MM.1S (cell line): ENCODE measurements at regions not wholly inside any gene's neighbourhood (a gene's known extent, or its start where the extent isn't known, plus 50 kb on each side); places are given as distances from the start of the nearest gene placed in this dataset.

Source experiments
- DNase-seq: peaks from one replicate; pipeline ENCODE4 v3.0.0-alpha.2; 2015
- H2AFZ ChIP-seq: fragments of 300-600 bp; sonication (generic); 2 replicates; pipeline ENCODE4 v1.6.0; 2016; ENCODE audit warnings: antibody characterized with exemption, low read length
- H3F3A ChIP-seq: fragments of 300-600 bp; sonication (generic); 2 replicates; pipeline ENCODE4 v1.6.1; 2016; ENCODE audit warnings: mild to moderate bottlenecking, antibody characterized with exemption, low read length, moderate library complexity, mixed read lengths; ENCODE audit not compliant: insufficient read depth
- H3K27ac ChIP-seq: fragments of 300-600 bp; sonication (generic); 2 replicates; pipeline ENCODE4 v1.5.1; 2016; ENCODE audit warnings: mild to moderate bottlenecking, low read length
- H3K27me3 ChIP-seq: fragments of 300-600 bp; sonication (generic); replicated peaks from 2 replicates; pipeline ENCODE4 v1.6.0; 2016; ENCODE audit warnings: low read length; ENCODE audit not compliant: insufficient read depth
- H3K36me3 ChIP-seq: fragments of 300-600 bp; sonication (generic); replicated peaks from 2 replicates; pipeline ENCODE4 v1.6.1; 2016; ENCODE audit warnings: mild to moderate bottlenecking, low read length, mixed read lengths; ENCODE audit not compliant: insufficient read depth
- H3K4me1 ChIP-seq: fragments of 300-600 bp; sonication (generic); 2 replicates; pipeline ENCODE4 v1.6.1; 2016; ENCODE audit warnings: low read length, mixed read lengths
- H3K4me2 ChIP-seq: fragments of 300-600 bp; sonication (generic); 2 replicates; pipeline ENCODE4 v1.6.0; 2016; ENCODE audit warnings: low read depth, low read length
- H3K4me3 ChIP-seq: fragments of 300-600 bp; sonication (generic); 2 replicates; pipeline ENCODE4 v1.5.1; 2016; ENCODE audit warnings: low read length, mixed read lengths
- H3K79me2 ChIP-seq: fragments of 300-600 bp; sonication (generic); 2 replicates; pipeline ENCODE4 v1.6.1; 2016; ENCODE audit warnings: mixed run types, low read length, mixed read lengths
- H3K9ac ChIP-seq: fragments of 300-600 bp; sonication (generic); 2 replicates; pipeline ENCODE4 v1.6.1; 2016; ENCODE audit warnings: low read length, mixed read lengths
- H3K9me2 ChIP-seq: fragments of 300-600 bp; sonication (generic); replicated peaks from 2 replicates; pipeline ENCODE4 v1.6.1; 2016; ENCODE audit warnings: mild to moderate bottlenecking, low read length, mixed read lengths; ENCODE audit not compliant: insufficient read depth
- H3K9me3 ChIP-seq: fragments of 300-600 bp; sonication (generic); replicated peaks from 2 replicates; pipeline ENCODE4 v1.6.1; 2016; ENCODE audit warnings: mild to moderate bottlenecking, low read length, mixed read lengths; ENCODE audit not compliant: insufficient read depth
- H4K20me1 ChIP-seq: fragments of 300-600 bp; sonication (generic); 2 replicates; pipeline ENCODE4 v1.6.1; 2016; ENCODE audit warnings: mild to moderate bottlenecking, low read length, moderate library complexity, mixed read lengths; ENCODE audit not compliant: insufficient read depth
- CTCF ChIP-seq: fragments of 300-600 bp; sonication (generic); IDR thresholded peaks from 2 replicates; pipeline ENCODE4 v1.5.1; 2016; ENCODE audit warnings: antibody characterized with exemption, low read length, mixed read lengths
- EZH2 ChIP-seq: fragments of 300-600 bp; sonication (generic); optimal IDR thresholded peaks from 2 replicates; pipeline ENCODE3; 2017; ENCODE audit warnings: low read depth, mild to moderate bottlenecking, antibody characterized with exemption, low read length, mixed read lengths
- EZH2phosphoT487 ChIP-seq: fragments of 300-600 bp; sonication (generic); IDR thresholded peaks from 2 replicates; pipeline ENCODE4 v1.6.1; 2018; ENCODE audit warnings: antibody characterized with exemption, low read length

- H3K4me1 ChIP-seq = peaks cover 3% of the 10 kb centered on the region
- no peaks in the 10 kb centered on the region; the same call in 1 of the 2 replicates for H3F3A ChIP-seq
- H3K27ac ChIP-seq = no peak overlapping the region
- H3K9me2 ChIP-seq = no peaks in the 10 kb centered on the region
- no peaks in the 10 kb centered on the region for H3K9me3 ChIP-seq
- no peak overlapping the region for H3K4me2 ChIP-seq
- DNase-seq = no peak
- H3K36me3 ChIP-seq = no peaks in the 10 kb centered on the region
- H2AFZ ChIP-seq = no peak overlapping the region
- TF ChIP-seq CTCF = no peak
- TF ChIP-seq EZH2phosphoT487 = no peak
- TF ChIP-seq EZH2 = no peak
- peaks cover 4% of the 10 kb centered on the region; the same call in 1 of the 2 replicates for H3K27me3 ChIP-seq
- H3K4me3 ChIP-seq = no peak overlapping the region
- H3K9ac ChIP-seq = no peak overlapping the region
- no peaks in the 10 kb centered on the region for H3K79me2 ChIP-seq
- H4K20me1 ChIP-seq = no peaks in the 10 kb centered on the region
Observed at GRCh38 chr2:9760069-9760901, 83.0 kb upstream of the TAF1B start.

- Histone ChIP-seq H4K20me1 (no peaks in the 10 kb centered on the region), H3K4me3 (no peak overlapping the region), H3K9me2 (no peaks in the 10 kb centered on the region), H3K27ac (no peak overlapping the region), H3K9ac (no peak overlapping the region), H3K4me2 (no peak overlapping the region), H3K36me3 (no peaks in the 10 kb centered on the region), H3F3A (no peaks in the 10 kb centered on the region; the same call in 1 of the 2 replicates), H3K9me3 (no peaks in the 10 kb centered on the region), H3K79me2 (no peaks in the 10 kb centered on the region), H3K27me3 (no peaks in the 10 kb centered on the region), H2AFZ (no peak overlapping the region), H3K4me1 (peaks cover 3% of the 10 kb centered on the region)
- DNase-seq = no peak
- TF ChIP-seq EZH2 = no peak
- no peak for TF ChIP-seq CTCF
- no peak for TF ChIP-seq EZH2phosphoT487
Observed at GRCh38 chr2:9760902-9761228, 82.4 kb upstream of the TAF1B start.

GRCh38 chr2:9761577-9761976, 81.7 kb upstream of the TAF1B start:
- Histone ChIP-seq H3K9me2 (no peaks in the 10 kb centered on the region), H3F3A (no peaks in the 10 kb centered on the region; the same call in 1 of the 2 replicates), H4K20me1 (no peaks in the 10 kb centered on the region), H3K4me3 (no peak overlapping the region), H3K4me1 (peaks cover 3% of the 10 kb centered on the region), H2AFZ (no peak overlapping the region), H3K27ac (no peak overlapping the region), H3K9me3 (no peaks in the 10 kb centered on the region), H3K79me2 (no peaks in the 10 kb centered on the region), H3K9ac (no peak overlapping the region), H3K27me3 (no peaks in the 10 kb centered on the region), H3K36me3 (no peaks in the 10 kb centered on the region), H3K4me2 (no peak overlapping the region)
- TF ChIP-seq CTCF (no peak), EZH2 (no peak), EZH2phosphoT487 (no peak)
- no peak for DNase-seq
